Cardiac fibroblast (primary cell): ENCODE measurements at regions not wholly inside any gene's neighbourhood (a gene's known extent, or its start where the extent isn't known, plus 50 kb on each side); places are given as distances from the start of the nearest gene placed in this dataset.
"Not testable (repeated sequence)": the region's sequence is repeated elsewhere in the genome, so short reads cannot be mapped to it uniquely, and the experiment has no call there.

Source experiments
- DNase-seq, 2 donors: peaks; one replicate each; pipeline versions ENCODE4 v3.0.0 to v3.0.0-alpha.2; 2010; ENCODE audit warnings: low read depth in 2 of 2
- H3K4me3 ChIP-seq, 2 donors: replicated peaks in 1 of 2; 1 replicate in 1 of 2; 2 replicates in 1 of 2; pipeline ENCODE4 v1.5.1; 2011; ENCODE audit warnings: low read depth in 2 of 2, low read length in 2 of 2, mild to moderate bottlenecking in 2 of 2, moderate library complexity in 1 of 2
- TF ChIP-seq, protein P1 (sequence below): IDR thresholded peaks from one replicate; pipeline ENCODE4 v1.5.1; 2011; ENCODE audit warnings: low read depth, mild to moderate bottlenecking, low read length, inconsistent platforms

DNA sequence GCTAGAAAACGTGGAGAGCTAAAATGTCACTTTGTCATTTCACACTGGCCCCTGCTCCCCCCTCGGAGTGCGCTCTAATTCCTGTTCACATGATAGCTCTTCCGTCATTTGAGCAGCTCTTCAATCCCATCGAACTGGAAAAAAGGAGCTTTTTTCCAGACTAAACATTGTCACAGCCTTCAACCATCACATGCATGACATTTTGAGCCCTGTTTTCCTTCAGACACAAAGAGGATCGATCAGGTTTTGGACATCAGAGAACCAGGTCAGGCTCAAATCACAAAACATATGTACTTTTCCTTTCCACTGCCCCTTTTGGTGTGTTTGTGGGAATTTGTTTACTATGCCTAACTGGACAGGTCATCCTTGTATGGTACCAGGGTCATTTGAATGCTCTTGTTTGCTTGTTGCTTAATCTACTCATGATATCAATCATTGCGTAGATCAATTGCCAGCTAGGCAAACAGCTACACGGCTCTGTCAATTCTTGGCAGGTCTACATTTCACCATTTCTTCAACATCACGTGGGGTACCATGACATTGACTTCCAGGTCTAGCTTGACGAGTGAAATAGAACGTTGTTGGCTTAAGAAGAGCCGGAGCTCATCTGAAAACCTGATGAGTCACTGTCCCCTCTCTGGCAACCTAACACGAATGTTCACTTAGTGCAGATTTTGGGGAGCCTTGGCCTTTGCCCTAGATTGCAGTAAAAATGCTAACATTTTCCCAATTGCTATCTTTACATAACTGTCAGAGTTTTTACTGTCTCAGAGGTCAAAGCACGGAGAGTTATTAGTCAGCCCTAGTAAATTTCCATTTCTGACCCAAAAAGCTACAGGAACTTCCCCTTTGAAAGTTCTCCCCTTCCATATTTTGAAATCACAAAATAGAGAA lies 87.3 kb downstream of the LYZL2 start:
- TF ChIP-seq, protein P1, sequence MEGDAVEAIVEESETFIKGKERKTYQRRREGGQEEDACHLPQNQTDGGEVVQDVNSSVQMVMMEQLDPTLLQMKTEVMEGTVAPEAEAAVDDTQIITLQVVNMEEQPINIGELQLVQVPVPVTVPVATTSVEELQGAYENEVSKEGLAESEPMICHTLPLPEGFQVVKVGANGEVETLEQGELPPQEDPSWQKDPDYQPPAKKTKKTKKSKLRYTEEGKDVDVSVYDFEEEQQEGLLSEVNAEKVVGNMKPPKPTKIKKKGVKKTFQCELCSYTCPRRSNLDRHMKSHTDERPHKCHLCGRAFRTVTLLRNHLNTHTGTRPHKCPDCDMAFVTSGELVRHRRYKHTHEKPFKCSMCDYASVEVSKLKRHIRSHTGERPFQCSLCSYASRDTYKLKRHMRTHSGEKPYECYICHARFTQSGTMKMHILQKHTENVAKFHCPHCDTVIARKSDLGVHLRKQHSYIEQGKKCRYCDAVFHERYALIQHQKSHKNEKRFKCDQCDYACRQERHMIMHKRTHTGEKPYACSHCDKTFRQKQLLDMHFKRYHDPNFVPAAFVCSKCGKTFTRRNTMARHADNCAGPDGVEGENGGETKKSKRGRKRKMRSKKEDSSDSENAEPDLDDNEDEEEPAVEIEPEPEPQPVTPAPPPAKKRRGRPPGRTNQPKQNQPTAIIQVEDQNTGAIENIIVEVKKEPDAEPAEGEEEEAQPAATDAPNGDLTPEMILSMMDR, result no peak
- H3K4me3 ChIP-seq, result no peak overlapping the region
- DNase-seq, result peak in 1 of 2 donors; percentile 26

DNA sequence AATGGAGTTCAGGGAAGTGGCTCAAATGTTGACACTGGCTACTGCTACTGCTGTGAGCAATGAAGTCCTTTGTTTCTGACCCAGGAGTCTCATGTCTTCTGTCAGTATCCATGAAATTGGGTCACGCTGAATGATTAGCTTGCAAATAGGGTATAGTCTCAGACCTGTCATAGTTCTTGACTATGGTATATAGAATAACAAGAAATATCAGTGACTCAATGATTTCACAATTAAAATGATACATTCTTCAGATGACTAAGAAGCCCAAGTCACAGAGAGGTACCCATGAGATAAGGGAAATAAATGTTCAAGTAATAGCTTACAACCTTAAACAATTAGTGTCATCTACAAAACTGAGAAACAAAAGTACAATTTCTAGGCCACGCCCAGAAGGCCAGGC lies 89.3 kb downstream of the LYZL2 start:
- TF ChIP-seq, protein P1, result no peak
- peak in 1 of 2 donors; percentile 74 for DNase-seq
- H3K4me3 ChIP-seq, result no peak overlapping the region

DNA sequence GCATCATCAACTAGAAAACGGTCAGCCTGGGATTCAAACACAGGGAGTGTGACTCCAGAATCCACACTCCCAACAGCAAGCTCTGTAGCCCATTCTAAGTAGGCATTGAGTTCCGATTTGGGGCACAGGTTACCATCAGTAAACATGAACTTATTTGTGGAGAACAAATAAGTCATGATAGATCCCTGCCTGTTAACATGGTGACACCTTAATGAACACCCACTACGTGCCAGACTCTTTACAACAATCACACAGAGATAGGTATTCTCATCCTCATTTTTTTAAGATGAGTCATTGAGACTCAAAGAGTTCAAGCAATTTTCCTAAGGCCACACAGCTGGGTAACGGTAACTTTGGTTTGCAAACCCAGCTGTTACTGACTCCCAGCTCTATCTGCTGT lies 91.5 kb downstream of the LYZL2 start:
- peak in 1 of 2 donors; percentile 51 for DNase-seq
- TF ChIP-seq, protein P1, result no peak
- H3K4me3 ChIP-seq, result no peak overlapping the region

DNA sequence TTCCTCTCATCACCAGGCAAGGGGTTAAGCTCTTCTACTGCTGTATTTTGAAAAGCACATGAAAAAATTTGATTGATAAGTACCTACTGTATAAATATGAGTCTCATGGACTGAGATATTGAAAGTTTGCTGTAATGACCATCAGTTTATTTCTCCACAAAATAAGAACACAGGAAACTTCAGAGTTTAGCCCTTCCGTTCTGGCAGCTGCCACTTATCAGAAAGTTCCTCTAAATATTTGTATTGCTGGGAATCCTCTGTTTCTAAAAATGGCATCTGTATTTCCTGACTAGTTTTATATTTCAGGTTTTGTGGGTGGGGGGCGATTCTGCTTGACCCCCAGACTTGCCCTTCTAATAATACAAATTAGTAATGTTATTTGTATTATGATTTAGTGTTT lies 92.0 kb downstream of the LYZL2 start:
- no peak overlapping the region for H3K4me3 ChIP-seq
- DNase-seq, result no peak
- TF ChIP-seq, protein P1, result no peak

DNA sequence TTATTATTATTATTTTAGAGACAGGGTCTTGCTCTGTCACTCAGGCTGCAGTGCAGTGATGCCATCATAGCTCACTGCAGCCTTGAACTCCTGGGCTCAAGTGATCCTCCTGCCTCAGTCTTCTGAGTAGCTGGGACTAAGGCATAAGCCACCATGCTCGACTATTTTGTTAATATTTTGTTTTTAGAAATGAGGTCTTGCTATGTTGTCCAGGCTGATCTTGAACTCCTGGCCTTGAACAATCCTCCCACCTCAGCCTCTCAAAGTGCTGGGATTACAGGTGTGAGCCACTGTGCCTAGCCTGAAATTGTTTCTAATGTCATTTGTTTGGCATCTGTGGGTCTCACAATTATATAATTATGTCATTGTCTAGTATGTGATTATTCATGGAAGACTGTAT lies 92.4 kb downstream of the LYZL2 start:
- DNase-seq, H3K4me3 ChIP-seq: not testable (repeated sequence)

DNA sequence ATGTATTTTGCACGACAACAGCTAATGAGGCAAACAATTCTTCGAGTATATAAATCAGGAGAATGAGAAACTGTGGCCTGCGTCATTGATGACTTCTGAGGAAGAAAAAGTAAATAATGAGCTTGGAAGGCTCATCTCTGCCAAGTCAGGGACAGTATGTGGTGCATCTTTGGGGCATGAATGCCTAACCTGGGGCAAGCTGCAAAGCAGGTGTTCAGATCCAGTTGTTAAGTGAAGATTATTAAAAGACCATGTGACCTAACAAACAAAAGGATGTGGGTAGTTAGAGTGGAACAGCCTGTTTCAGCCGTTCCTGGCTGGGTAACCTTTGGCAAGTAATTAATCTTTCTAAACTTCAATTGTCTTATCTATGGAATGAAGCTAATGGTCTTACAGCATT lies 93.0 kb downstream of the LYZL2 start:
- DNase-seq, result no peak
- no peak overlapping the region for H3K4me3 ChIP-seq
- TF ChIP-seq, protein P1, result no peak

DNA sequence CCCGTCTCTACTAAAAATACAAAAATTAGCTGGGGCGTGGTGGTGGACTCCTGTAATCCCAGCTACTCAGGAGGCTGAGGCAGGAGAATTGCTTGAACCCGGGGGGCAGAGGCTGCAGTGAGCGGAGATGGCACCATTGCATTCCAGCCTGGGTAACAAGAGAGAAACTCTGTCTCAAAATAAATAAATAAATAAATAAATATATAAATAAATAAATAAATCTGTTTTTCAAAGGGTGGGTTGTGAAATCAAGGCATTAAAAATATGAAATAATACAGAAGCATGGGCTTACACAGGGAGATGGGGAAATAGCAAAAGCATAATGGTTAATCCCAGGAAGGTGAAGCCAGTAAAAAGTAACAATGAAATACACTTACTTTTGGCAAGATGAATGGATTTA lies 93.9 kb downstream of the LYZL2 start:
- no peak for DNase-seq
- no peak overlapping the region for H3K4me3 ChIP-seq
- TF ChIP-seq, protein P1, result no peak
